ENCODE measurements at regions not wholly inside any gene's neighbourhood (a gene's known extent, or its start where the extent isn't known, plus 50 kb on each side); places are given as distances from the start of the nearest gene placed in this dataset.

DNA sequence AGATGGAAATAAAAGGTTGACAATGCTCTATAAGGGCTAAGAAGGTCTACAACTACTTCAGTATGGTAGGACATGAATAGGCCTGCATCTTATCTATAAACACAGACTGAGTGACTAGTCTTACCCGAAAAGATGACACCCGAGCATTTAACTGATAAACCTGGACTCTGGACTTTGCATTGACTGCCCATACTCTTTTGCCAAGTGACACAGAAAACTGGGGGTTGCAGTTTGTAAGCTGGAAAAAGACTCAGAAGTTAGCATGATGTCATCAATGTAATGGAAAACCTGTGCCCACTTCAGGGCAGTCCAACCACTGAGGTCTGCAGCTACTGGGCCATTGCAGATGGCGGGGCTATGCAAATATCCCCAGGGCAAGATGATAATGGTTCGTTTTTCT is 258.3 kb upstream of the NEGR1 start:
- Histone ChIP-seq H3K4me1 (ENCODE audit: control insufficient read depth, insufficient read depth, low read length, unreplicated experiment) (no peaks in the 10 kb centered on the region), H3K27me3 (ENCODE audit: insufficient read depth, low read length) (no peaks in the 10 kb centered on the region)

DNA sequence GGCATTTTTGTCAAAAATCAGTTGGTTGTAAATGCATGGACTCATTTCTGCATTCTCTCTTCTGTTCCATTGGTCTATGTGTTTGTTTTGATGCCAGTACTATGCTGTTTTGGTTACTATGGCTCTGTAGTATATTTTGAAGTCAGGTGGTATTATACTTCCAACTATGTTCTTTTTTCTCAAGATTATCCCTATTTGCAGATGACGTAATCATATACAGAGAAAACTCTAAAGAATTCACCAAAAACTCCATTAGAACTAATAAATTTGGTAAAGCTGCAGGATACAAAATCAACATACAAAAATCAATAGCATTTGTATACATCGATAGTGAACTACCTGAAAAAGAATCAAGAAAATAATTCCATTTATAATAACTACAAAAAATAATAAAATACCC is 253.1 kb upstream of the NEGR1 start:
- Histone ChIP-seq H3K4me3 (ENCODE audit: low read depth, low read length) (no peak overlapping the region), H3K27ac (ENCODE audit: low read depth, low read length) (no peak overlapping the region), H2AFZ (ENCODE audit: low read length, unreplicated experiment) (no peak overlapping the region), H3K36me3 (ENCODE audit: insufficient read depth, low read length) (no peaks in the 10 kb centered on the region), H3K79me2 (ENCODE audit: control insufficient read depth, insufficient read depth, low read length, unreplicated experiment) (no peaks in the 10 kb centered on the region), H3K27me3 (ENCODE audit: insufficient read depth, low read length) (no peaks in the 10 kb centered on the region), H3K4me1 (ENCODE audit: control insufficient read depth, insufficient read depth, low read length, unreplicated experiment) (no peaks in the 10 kb centered on the region)

More for the DNA sequence above, 258.3 kb upstream of the NEGR1 start:
- Histone ChIP-seq H3K4me3 (ENCODE audit: low read depth, low read length) (no peak overlapping the region), H3K27ac (ENCODE audit: low read depth, low read length) (no peak overlapping the region), H2AFZ (ENCODE audit: low read length, unreplicated experiment) (no peak overlapping the region), H3K36me3 (ENCODE audit: insufficient read depth, low read length) (no peaks in the 10 kb centered on the region), H3K79me2 (ENCODE audit: control insufficient read depth, insufficient read depth, low read length, unreplicated experiment) (no peaks in the 10 kb centered on the region)

DNA sequence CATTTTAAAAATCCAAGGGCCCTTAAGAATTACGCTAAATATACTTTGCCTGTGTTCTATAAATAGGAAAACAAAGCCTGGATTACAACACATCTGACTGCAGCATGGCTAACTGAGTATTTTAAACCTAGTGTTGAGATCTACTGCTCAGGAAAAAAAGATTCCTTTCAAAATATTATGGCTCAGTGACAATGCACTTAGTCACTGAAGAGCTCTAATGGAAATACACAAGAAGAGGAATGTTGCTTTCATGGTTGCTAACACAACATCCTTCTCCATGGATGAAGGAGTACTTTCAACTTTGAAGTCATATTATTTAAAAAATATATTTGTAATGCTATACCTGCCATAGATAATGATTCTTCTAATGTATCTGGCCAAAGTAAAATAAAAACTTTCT is 248.3 kb upstream of the NEGR1 start:
- Histone ChIP-seq H3K27me3 (ENCODE audit: insufficient read depth, low read length) (no peaks in the 10 kb centered on the region), H3K27ac (ENCODE audit: low read depth, low read length) (no peak overlapping the region), H3K79me2 (ENCODE audit: control insufficient read depth, insufficient read depth, low read length, unreplicated experiment) (no peaks in the 10 kb centered on the region), H2AFZ (ENCODE audit: low read length, unreplicated experiment) (no peak overlapping the region), H3K4me3 (ENCODE audit: low read depth, low read length) (no peak overlapping the region), H3K4me1 (ENCODE audit: control insufficient read depth, insufficient read depth, low read length, unreplicated experiment) (peaks cover 6% of the 10 kb centered on the region), H3K36me3 (ENCODE audit: insufficient read depth, low read length) (no peaks in the 10 kb centered on the region)

DNA sequence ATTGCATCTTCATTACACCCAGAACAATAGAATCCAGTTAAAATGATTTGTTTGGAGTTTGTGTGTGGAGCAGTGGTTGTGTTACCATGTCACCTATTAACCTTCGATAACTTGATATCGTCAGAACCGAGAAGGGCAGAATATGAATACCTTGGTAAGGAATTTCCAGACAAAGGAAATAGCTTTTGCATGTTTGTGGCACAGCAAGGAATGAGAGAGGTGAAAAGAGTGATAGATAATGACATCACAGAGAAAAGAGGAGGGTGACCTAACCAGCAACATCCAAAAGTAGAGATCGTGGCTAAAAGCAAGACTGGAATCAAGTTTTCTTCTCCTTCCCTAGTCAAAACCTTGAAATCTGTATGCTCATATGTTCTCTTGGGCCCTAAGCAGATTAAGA is 244.6 kb upstream of the NEGR1 start:
- no peak overlapping the region for H3K4me3 ChIP-seq (ENCODE audit: low read depth, low read length)
- H3K36me3 ChIP-seq (ENCODE audit: insufficient read depth, low read length): no peaks in the 10 kb centered on the region
- no peaks in the 10 kb centered on the region for H3K27me3 ChIP-seq (ENCODE audit: insufficient read depth, low read length)
- H3K27ac ChIP-seq (ENCODE audit: low read depth, low read length): peak overlapping the region; percentile 28; the same call in 1 of the 2 replicates
- peak overlapping the region; percentile 65 for H2AFZ ChIP-seq (ENCODE audit: low read length, unreplicated experiment)
- peaks cover 6% of the 10 kb centered on the region for H3K4me1 ChIP-seq (ENCODE audit: control insufficient read depth, insufficient read depth, low read length, unreplicated experiment)
- H3K79me2 ChIP-seq (ENCODE audit: control insufficient read depth, insufficient read depth, low read length, unreplicated experiment): no peaks in the 10 kb centered on the region

DNA sequence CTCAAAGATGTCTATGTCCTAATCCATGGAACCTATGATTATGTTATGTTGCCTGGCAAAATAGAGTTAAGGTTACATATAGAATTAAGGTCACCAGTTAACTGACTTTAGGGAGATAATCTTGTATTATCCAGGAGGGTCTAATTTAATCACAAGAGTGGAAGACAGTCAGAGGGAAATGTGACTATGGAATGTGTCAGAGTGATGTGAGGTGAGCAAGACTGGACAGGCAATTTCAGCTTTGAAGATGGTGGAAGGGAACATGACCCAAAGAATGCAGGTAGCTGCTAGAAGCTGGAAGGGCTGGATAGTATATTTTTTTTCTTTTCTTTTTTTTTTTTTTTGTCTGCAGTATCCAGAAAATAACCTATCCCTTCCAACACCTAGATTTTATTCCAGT is 241.7 kb upstream of the NEGR1 start:
- Histone ChIP-seq H3K4me3 (ENCODE audit: low read depth, low read length) (no peak overlapping the region), H3K4me1 (ENCODE audit: control insufficient read depth, insufficient read depth, low read length, unreplicated experiment) (peaks cover 6% of the 10 kb centered on the region), H3K36me3 (ENCODE audit: insufficient read depth, low read length) (no peaks in the 10 kb centered on the region), H3K27ac (ENCODE audit: low read depth, low read length) (no peak overlapping the region), H3K27me3 (ENCODE audit: insufficient read depth, low read length) (no peaks in the 10 kb centered on the region), H3K79me2 (ENCODE audit: control insufficient read depth, insufficient read depth, low read length, unreplicated experiment) (no peaks in the 10 kb centered on the region), H2AFZ (ENCODE audit: low read length, unreplicated experiment) (no peak overlapping the region)

DNA sequence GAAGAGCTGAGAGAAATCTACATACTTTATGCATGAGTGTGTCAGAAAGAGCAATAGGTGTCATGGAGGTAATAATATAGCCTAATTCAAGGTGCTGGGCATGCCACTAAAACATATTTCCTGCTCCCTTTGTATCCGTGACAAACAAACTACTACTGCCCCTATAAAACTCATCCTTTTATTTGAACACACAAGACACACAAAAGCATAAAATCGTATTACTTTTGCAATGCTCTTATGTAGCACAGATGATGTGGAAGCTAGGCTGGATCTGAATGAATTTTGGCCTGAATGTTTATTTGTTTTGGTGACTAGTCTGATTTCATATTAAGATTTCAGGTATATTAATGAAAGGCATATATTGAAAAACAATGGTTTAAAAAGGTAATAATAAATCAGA is 239.3 kb upstream of the NEGR1 start:
- peaks cover 3% of the 10 kb centered on the region for H3K4me1 ChIP-seq (ENCODE audit: control insufficient read depth, insufficient read depth, low read length, unreplicated experiment)
- no peak overlapping the region for H3K4me3 ChIP-seq (ENCODE audit: low read depth, low read length)
- H3K36me3 ChIP-seq (ENCODE audit: insufficient read depth, low read length): no peaks in the 10 kb centered on the region
- H3K79me2 ChIP-seq (ENCODE audit: control insufficient read depth, insufficient read depth, low read length, unreplicated experiment): no peaks in the 10 kb centered on the region
- no peaks in the 10 kb centered on the region for H3K27me3 ChIP-seq (ENCODE audit: insufficient read depth, low read length)
- H3K27ac ChIP-seq (ENCODE audit: low read depth, low read length): no peak overlapping the region
- no peak overlapping the region for H2AFZ ChIP-seq (ENCODE audit: low read length, unreplicated experiment)

DNA sequence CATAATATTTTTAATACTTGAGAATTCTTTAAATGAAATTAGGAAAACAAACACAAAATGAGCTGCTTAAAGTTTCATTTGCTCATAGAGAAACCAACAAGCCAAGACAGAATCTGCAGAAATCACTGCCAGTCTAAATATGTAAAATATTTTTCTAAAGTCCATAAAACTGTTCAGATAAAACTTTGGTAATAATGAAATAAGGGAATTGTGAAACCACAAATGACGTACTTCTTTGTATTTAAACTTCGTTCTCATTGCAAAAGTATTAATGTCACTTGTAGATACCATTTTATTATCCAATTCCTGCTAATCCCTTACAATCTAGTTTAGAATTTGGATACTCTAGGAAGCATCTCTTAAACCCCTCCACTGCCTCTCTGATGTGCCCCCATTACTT is 234.5 kb upstream of the NEGR1 start:
- Histone ChIP-seq H3K27ac (ENCODE audit: low read depth, low read length) (no peak overlapping the region), H3K4me3 (ENCODE audit: low read depth, low read length) (no peak overlapping the region), H3K79me2 (ENCODE audit: control insufficient read depth, insufficient read depth, low read length, unreplicated experiment) (no peaks in the 10 kb centered on the region), H3K36me3 (ENCODE audit: insufficient read depth, low read length) (no peaks in the 10 kb centered on the region), H3K27me3 (ENCODE audit: insufficient read depth, low read length) (no peaks in the 10 kb centered on the region), H2AFZ (ENCODE audit: low read length, unreplicated experiment) (no peak overlapping the region), H3K4me1 (ENCODE audit: control insufficient read depth, insufficient read depth, low read length, unreplicated experiment) (no peaks in the 10 kb centered on the region)

DNA sequence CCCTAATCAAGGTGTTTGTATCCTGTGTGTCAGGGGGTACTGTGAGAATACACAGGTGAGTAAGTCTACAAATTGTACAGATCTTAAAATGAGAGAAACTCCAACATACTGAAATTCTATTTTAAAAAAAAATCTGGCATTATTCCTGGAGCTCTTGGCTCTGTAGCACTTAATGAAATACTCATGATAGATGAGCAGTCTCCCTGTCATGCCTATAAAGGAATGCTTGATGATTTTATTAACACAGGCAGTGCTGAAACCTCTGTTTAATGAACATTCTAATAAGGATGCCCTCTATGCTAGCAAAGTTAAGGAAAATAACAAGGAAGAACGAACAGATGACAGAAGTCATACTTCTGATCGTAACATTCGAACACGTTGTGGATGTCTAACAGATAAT is 233.9 kb upstream of the NEGR1 start:
- no peak overlapping the region for H3K4me3 ChIP-seq (ENCODE audit: low read depth, low read length)
- no peaks in the 10 kb centered on the region for H3K79me2 ChIP-seq (ENCODE audit: control insufficient read depth, insufficient read depth, low read length, unreplicated experiment)
- H3K4me1 ChIP-seq (ENCODE audit: control insufficient read depth, insufficient read depth, low read length, unreplicated experiment): no peaks in the 10 kb centered on the region
- no peaks in the 10 kb centered on the region for H3K27me3 ChIP-seq (ENCODE audit: insufficient read depth, low read length)
- H2AFZ ChIP-seq (ENCODE audit: low read length, unreplicated experiment): no peak overlapping the region
- H3K27ac ChIP-seq (ENCODE audit: low read depth, low read length): no peak overlapping the region
- H3K36me3 ChIP-seq (ENCODE audit: insufficient read depth, low read length): no peaks in the 10 kb centered on the region

DNA sequence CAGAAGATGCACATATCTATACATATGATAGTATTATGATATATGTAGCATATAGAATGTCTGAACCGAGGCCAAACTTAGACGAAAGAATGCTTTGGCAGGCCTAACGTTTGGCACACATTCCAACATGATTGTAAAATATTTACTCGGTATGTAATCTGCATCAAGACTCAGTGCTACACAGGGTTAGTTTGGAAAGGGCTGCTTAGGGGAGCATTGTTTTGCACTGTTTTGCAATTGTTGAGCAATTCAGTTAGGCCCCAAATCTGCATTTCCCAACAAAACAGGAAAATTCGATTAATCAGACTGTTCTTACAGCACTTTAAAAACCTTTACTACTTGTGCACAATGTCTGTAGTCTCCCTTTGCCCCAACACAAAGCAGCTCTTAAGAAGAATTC is 216.0 kb upstream of the NEGR1 start:
- Histone ChIP-seq H3K27ac (ENCODE audit: low read depth, low read length) (no peak overlapping the region), H3K27me3 (ENCODE audit: insufficient read depth, low read length) (no peaks in the 10 kb centered on the region), H2AFZ (ENCODE audit: low read length, unreplicated experiment) (peak overlapping the region; percentile 81), H3K4me1 (ENCODE audit: control insufficient read depth, insufficient read depth, low read length, unreplicated experiment) (peaks cover 9% of the 10 kb centered on the region), H3K36me3 (ENCODE audit: insufficient read depth, low read length) (no peaks in the 10 kb centered on the region), H3K79me2 (ENCODE audit: control insufficient read depth, insufficient read depth, low read length, unreplicated experiment) (no peaks in the 10 kb centered on the region), H3K4me3 (ENCODE audit: low read depth, low read length) (no peak overlapping the region)

DNA sequence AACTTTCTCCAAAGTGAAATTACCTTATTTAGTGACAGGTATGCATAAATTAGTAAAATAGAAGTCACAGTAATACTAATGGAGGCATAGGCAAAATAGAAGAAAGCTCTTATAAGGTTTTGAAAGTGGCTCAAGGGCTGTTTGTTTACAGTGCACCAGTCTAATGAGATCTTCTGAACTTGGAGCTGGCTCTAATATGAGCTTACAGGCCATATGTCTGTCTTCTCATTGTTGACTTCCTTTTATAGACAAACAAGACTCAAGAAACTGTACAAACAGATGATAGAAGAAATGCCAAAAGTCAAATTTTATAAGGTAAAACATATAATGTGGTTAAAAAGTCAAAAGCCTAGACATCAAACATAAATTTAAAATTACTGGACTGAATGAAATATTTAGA is 207.5 kb upstream of the NEGR1 start:
- Histone ChIP-seq H3K4me1 (ENCODE audit: control insufficient read depth, insufficient read depth, low read length, unreplicated experiment) (no peaks in the 10 kb centered on the region), H2AFZ (ENCODE audit: low read length, unreplicated experiment) (no peak overlapping the region)

DNA sequence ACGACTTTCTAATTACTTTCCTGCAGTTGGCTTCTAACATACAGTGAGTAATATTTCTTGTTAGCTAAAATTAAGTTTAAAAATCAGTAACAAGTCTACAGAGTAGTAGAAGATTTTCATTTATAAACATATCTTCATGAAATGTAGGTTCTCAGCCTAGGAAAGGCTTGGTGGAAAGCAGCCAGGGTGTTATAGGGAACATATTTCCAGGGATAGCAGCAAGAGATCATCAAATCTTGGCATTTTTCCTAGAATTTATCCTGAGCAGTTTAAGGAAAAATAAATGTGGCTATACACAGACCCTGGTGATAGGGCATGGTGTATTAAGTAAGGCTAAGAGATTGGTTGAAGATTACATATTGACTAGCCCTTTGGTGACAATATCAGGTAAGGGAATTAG is 203.5 kb upstream of the NEGR1 start:
- no peak overlapping the region for H2AFZ ChIP-seq (ENCODE audit: low read length, unreplicated experiment)
- H3K4me3 ChIP-seq (ENCODE audit: low read depth, low read length): no peak overlapping the region
- H3K4me1 ChIP-seq (ENCODE audit: control insufficient read depth, insufficient read depth, low read length, unreplicated experiment): no peaks in the 10 kb centered on the region
- no peaks in the 10 kb centered on the region for H3K79me2 ChIP-seq (ENCODE audit: control insufficient read depth, insufficient read depth, low read length, unreplicated experiment)
- H3K27me3 ChIP-seq (ENCODE audit: insufficient read depth, low read length): no peaks in the 10 kb centered on the region
- H3K27ac ChIP-seq (ENCODE audit: low read depth, low read length): no peak overlapping the region
- no peaks in the 10 kb centered on the region for H3K36me3 ChIP-seq (ENCODE audit: insufficient read depth, low read length)

More for the DNA sequence above, 207.5 kb upstream of the NEGR1 start:
- Histone ChIP-seq H3K36me3 (ENCODE audit: insufficient read depth, low read length) (no peaks in the 10 kb centered on the region), H3K27ac (ENCODE audit: low read depth, low read length) (no peak overlapping the region), H3K4me3 (ENCODE audit: low read depth, low read length) (no peak overlapping the region), H3K79me2 (ENCODE audit: control insufficient read depth, insufficient read depth, low read length, unreplicated experiment) (no peaks in the 10 kb centered on the region), H3K27me3 (ENCODE audit: insufficient read depth, low read length) (no peaks in the 10 kb centered on the region)

Measured in ACC112 (cell line).